ENCODE measurements at regions not wholly inside any gene's neighbourhood (a gene's known extent, or its start where the extent isn't known, plus 50 kb on each side); places are given as distances from the start of the nearest gene placed in this dataset.

DNA sequence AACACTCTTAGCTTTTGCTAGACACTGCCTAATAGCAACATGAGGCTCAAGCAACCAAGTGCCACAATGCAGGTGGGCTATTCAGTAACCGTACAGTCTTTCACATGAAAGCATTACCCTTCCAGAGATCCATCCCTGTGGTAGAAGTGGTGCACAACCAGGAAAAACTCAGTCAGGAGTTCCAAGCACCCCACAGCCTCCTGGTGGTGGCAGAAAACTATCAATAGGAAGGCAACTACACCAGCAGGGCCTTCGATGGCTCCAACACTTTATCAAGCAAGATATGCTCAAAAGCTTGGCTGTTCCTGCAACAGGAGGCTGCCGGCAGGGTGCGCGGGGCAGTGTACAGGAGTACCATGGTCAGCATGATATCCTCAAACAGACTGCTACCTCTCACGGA is 176.1 kb upstream of the DLGAP1 start:
- Histone ChIP-seq H3K9me3 (ENCODE audit: control insufficient read depth in 4 of 4, low read length in 3 of 4) (no peaks in the 10 kb centered on the region), H3K4me1 (ENCODE audit: control insufficient read depth in 4 of 4, insufficient read depth in 4 of 4, low read length in 3 of 4) (no peaks in the 10 kb centered on the region), H3K36me3 (ENCODE audit: control insufficient read depth in 4 of 4, insufficient read depth in 3 of 4, low read depth in 1 of 4, low read length in 3 of 4) (no peaks in the 10 kb centered on the region), H3K27ac (ENCODE audit: low read depth in 1 of 2, low read length in 2 of 2) (no peak overlapping the region), H3K4me3 (ENCODE audit: low read depth in 1 of 3, low read length in 3 of 3) (no peak overlapping the region), H3K9ac (ENCODE audit: low read depth in 1 of 2, low read length in 2 of 2) (no peak overlapping the region), H3K27me3 (ENCODE audit: control insufficient read depth in 4 of 4, insufficient read depth in 4 of 4, low read length in 3 of 4) (no peaks in the 10 kb centered on the region)
- no peak for DNase-seq (ENCODE audit: low spot score)
- WGBS: 91% methylated on average over 6 of the region's 6 CpGs
- TF ChIP-seq JUND (IDR thresholded peaks at IDR 0.05): no peak
- TF ChIP-seq, protein P1, sequence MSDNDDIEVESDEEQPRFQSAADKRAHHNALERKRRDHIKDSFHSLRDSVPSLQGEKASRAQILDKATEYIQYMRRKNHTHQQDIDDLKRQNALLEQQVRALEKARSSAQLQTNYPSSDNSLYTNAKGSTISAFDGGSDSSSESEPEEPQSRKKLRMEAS (IDR thresholded peaks at IDR 0.05): no peak
- no peak for TF ChIP-seq FOXA2 (IDR thresholded peaks at IDR 0.05)
- no peak for TF ChIP-seq YY1 (IDR thresholded peaks at IDR 0.05)
- TF ChIP-seq, protein P2, sequence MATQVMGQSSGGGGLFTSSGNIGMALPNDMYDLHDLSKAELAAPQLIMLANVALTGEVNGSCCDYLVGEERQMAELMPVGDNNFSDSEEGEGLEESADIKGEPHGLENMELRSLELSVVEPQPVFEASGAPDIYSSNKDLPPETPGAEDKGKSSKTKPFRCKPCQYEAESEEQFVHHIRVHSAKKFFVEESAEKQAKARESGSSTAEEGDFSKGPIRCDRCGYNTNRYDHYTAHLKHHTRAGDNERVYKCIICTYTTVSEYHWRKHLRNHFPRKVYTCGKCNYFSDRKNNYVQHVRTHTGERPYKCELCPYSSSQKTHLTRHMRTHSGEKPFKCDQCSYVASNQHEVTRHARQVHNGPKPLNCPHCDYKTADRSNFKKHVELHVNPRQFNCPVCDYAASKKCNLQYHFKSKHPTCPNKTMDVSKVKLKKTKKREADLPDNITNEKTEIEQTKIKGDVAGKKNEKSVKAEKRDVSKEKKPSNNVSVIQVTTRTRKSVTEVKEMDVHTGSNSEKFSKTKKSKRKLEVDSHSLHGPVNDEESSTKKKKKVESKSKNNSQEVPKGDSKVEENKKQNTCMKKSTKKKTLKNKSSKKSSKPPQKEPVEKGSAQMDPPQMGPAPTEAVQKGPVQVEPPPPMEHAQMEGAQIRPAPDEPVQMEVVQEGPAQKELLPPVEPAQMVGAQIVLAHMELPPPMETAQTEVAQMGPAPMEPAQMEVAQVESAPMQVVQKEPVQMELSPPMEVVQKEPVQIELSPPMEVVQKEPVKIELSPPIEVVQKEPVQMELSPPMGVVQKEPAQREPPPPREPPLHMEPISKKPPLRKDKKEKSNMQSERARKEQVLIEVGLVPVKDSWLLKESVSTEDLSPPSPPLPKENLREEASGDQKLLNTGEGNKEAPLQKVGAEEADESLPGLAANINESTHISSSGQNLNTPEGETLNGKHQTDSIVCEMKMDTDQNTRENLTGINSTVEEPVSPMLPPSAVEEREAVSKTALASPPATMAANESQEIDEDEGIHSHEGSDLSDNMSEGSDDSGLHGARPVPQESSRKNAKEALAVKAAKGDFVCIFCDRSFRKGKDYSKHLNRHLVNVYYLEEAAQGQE (IDR thresholded peaks at IDR 0.05): no peak
- no peak for TF ChIP-seq FOXA1 (IDR thresholded peaks at IDR 0.05)
- TF ChIP-seq EGR1 (IDR thresholded peaks at IDR 0.05; ENCODE audit: low read depth in 2 of 2): no peak
- TF ChIP-seq, protein P3, sequence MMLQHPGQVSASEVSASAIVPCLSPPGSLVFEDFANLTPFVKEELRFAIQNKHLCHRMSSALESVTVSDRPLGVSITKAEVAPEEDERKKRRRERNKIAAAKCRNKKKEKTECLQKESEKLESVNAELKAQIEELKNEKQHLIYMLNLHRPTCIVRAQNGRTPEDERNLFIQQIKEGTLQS (IDR thresholded peaks at IDR 0.05): no peak
- TF ChIP-seq NR2F2 (IDR thresholded peaks at IDR 0.05): no peak
- TF ChIP-seq, protein P4, sequence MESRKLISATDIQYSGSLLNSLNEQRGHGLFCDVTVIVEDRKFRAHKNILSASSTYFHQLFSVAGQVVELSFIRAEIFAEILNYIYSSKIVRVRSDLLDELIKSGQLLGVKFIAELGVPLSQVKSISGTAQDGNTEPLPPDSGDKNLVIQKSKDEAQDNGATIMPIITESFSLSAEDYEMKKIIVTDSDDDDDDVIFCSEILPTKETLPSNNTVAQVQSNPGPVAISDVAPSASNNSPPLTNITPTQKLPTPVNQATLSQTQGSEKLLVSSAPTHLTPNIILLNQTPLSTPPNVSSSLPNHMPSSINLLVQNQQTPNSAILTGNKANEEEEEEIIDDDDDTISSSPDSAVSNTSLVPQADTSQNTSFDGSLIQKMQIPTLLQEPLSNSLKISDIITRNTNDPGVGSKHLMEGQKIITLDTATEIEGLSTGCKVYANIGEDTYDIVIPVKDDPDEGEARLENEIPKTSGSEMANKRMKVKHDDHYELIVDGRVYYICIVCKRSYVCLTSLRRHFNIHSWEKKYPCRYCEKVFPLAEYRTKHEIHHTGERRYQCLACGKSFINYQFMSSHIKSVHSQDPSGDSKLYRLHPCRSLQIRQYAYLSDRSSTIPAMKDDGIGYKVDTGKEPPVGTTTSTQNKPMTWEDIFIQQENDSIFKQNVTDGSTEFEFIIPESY (IDR thresholded peaks at IDR 0.05): no peak
- TF ChIP-seq TAF1 (conservative IDR thresholded peaks at IDR 0.05): no peak
- no peak for TF ChIP-seq HNF4A (conservative IDR thresholded peaks at IDR 0.05)
- TF ChIP-seq RAD21 (IDR thresholded peaks at IDR 0.05): no peak
- TF ChIP-seq, protein P5, sequence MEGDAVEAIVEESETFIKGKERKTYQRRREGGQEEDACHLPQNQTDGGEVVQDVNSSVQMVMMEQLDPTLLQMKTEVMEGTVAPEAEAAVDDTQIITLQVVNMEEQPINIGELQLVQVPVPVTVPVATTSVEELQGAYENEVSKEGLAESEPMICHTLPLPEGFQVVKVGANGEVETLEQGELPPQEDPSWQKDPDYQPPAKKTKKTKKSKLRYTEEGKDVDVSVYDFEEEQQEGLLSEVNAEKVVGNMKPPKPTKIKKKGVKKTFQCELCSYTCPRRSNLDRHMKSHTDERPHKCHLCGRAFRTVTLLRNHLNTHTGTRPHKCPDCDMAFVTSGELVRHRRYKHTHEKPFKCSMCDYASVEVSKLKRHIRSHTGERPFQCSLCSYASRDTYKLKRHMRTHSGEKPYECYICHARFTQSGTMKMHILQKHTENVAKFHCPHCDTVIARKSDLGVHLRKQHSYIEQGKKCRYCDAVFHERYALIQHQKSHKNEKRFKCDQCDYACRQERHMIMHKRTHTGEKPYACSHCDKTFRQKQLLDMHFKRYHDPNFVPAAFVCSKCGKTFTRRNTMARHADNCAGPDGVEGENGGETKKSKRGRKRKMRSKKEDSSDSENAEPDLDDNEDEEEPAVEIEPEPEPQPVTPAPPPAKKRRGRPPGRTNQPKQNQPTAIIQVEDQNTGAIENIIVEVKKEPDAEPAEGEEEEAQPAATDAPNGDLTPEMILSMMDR (IDR thresholded peaks at IDR 0.05; ENCODE audit: low read depth, low read length, missing input control): no peak
- TF ChIP-seq RXRA (IDR thresholded peaks at IDR 0.05): no peak
- TF ChIP-seq GABPA (IDR thresholded peaks at IDR 0.05 in 1 of 2, conservative IDR thresholded peaks at IDR 0.05 in 1 of 2): no peak

DNA sequence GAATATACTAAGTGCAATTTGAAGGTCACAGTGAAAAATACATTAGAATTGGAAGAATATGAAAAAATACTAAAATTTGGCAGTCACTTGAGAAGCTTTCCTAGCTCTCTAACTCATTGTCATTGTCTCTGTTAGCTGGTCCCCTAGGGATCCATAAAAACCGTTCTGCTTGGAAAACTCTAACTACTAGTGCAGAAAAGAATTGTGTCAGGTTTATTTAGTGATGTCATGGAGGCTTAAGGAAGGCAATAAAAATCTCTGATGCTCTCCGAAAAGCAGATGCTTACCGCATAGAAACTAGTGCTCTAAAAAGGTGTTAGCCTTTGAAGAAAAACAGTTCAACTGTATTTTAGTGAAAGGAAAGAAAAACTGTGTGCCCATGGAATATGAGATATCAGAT is 150.1 kb upstream of the DLGAP1 start:
- no peaks in the 10 kb centered on the region for H3K36me3 ChIP-seq (ENCODE audit: control insufficient read depth in 4 of 4, insufficient read depth in 3 of 4, low read depth in 1 of 4, low read length in 3 of 4)
- TF ChIP-seq RXRA (IDR thresholded peaks at IDR 0.05) (no peak), RAD21 (IDR thresholded peaks at IDR 0.05) (no peak)
- TF ChIP-seq, protein P2 (IDR thresholded peaks at IDR 0.05): no peak
- TF ChIP-seq, protein P4 (IDR thresholded peaks at IDR 0.05): no peak
- DNase-seq (ENCODE audit: low spot score): no peak
- no peaks in the 10 kb centered on the region for H3K4me1 ChIP-seq (ENCODE audit: control insufficient read depth in 4 of 4, insufficient read depth in 4 of 4, low read length in 3 of 4)
- H3K9ac ChIP-seq (ENCODE audit: low read depth in 1 of 2, low read length in 2 of 2): no peak overlapping the region
- H3K27me3 ChIP-seq (ENCODE audit: control insufficient read depth in 4 of 4, insufficient read depth in 4 of 4, low read length in 3 of 4): no peaks in the 10 kb centered on the region
- 78% methylated on average over 3 of the region's 3 CpGs for WGBS
- H3K9me3 ChIP-seq (ENCODE audit: control insufficient read depth in 4 of 4, low read length in 3 of 4): no peaks in the 10 kb centered on the region
- H3K4me3 ChIP-seq (ENCODE audit: low read depth in 1 of 3, low read length in 3 of 3): no peak overlapping the region
- no peak overlapping the region for H3K27ac ChIP-seq (ENCODE audit: low read depth in 1 of 2, low read length in 2 of 2)

Measured in liver (tissue), 8 donors.